SK-N-SH (cell line): ENCODE measurements at regions not wholly inside any gene's neighbourhood (a gene's known extent, or its start where the extent isn't known, plus 50 kb on each side); places are given as distances from the start of the nearest gene placed in this dataset.

ENCODE experiments used
- CTCF ChIA-PET: fragments of 300-600, 350-600 bp; formaldehyde crosslinking; extraction: SDS; loops from one replicate; lab custom pipeline; 2021; lab: Yijun Ruan, JAX
- POLR2A ChIA-PET: fragments of 350-600 bp; sonication (Branson Sonifier 250); formaldehyde crosslinking; extraction: SDS; loops from one replicate; lab custom pipeline; 2020; ENCODE audit warnings: antibody characterized with exemption, inconsistent platforms; lab: Yijun Ruan, JAX
- DNase-seq: peaks from one replicate; pipeline ENCODE4 v3.0.0; 2012
- H2AFZ ChIP-seq: fragments of 200-600 bp; sonication (generic); 2 replicates; pipeline ENCODE4 v1.8.1; 2016; ENCODE audit warnings: antibody characterized with exemption, mild to moderate bottlenecking, low read depth
- H3F3A ChIP-seq: fragments of 200-600 bp; sonication (generic); replicated peaks from 2 replicates; pipeline ENCODE3; 2016; ENCODE audit warnings: antibody characterized with exemption, mild to moderate bottlenecking; ENCODE audit not compliant: insufficient read depth
- H3K27ac ChIP-seq, 2 experiments: fragments of 200-500 bp in 1 of 2; fragments of 200-600 bp in 1 of 2; sonication (Bioruptor generic) in 1 of 2; sonication (generic), shearing (Covaris generic) in 1 of 2; 2 replicates each; pipeline versions ENCODE4 v1.5.1 to v1.6.1; 2014 to 2016; ENCODE audit warnings: low read depth in 2 of 2, inconsistent platforms in 1 of 2, low read length in 1 of 2, mild to moderate bottlenecking in 1 of 2, mixed read lengths in 1 of 2
- H3K27me3 ChIP-seq: fragments of 200-600 bp; sonication (generic), shearing (Covaris generic); 2 replicates; pipeline ENCODE4 v1.6.1; 2016; ENCODE audit warnings: mixed run types; ENCODE audit not compliant: insufficient read depth
- H3K36me3 ChIP-seq, 2 experiments: fragments of 200-500 bp in 1 of 2; fragments of 200-600 bp in 1 of 2; sonication (Bioruptor generic) in 1 of 2; sonication (generic) in 1 of 2; replicated peaks in 1 of 2; 2 replicates each; pipeline versions ENCODE3 to v1.5.1; 2014 to 2016; ENCODE audit warnings: low read length in 1 of 2, mild to moderate bottlenecking in 1 of 2; ENCODE audit not compliant: insufficient read depth in 2 of 2, control insufficient read depth in 1 of 2
- H3K4me1 ChIP-seq, 2 experiments: fragments of 200-500 bp in 1 of 2; fragments of 200-600 bp in 1 of 2; sonication (Bioruptor generic) in 1 of 2; sonication (generic), shearing (Covaris generic) in 1 of 2; 2 replicates each; pipeline versions ENCODE4 v1.5.1 to v1.6.1; 2014 to 2016; ENCODE audit warnings: low read depth in 1 of 2, low read length in 1 of 2, mixed run types in 1 of 2; ENCODE audit not compliant: insufficient read depth in 2 of 2, control insufficient read depth in 1 of 2
- H3K4me2 ChIP-seq: fragments of 200-600 bp; sonication (generic), shearing (Covaris generic); 2 replicates; pipeline ENCODE4 v1.6.1; 2017; ENCODE audit warnings: mixed run types
- H3K4me3 ChIP-seq, 2 experiments: fragments of 200-500 bp in 1 of 2; fragments of 200-600 bp in 1 of 2; sonication (Bioruptor generic) in 1 of 2; sonication (generic), shearing (Covaris generic) in 1 of 2; 2 replicates each; pipeline versions ENCODE4 v1.5.1 to v1.8.1; 2014 to 2016; ENCODE audit warnings: low read depth in 2 of 2, inconsistent platforms in 1 of 2, low read length in 1 of 2, mild to moderate bottlenecking in 1 of 2, mixed read lengths in 1 of 2, moderate library complexity in 1 of 2
- H3K79me2 ChIP-seq: fragments of 200-600 bp; sonication (generic); 2 replicates; pipeline ENCODE4 v1.8.1; 2017; ENCODE audit warnings: mild to moderate bottlenecking; ENCODE audit not compliant: insufficient read depth
- H3K9ac ChIP-seq: fragments of 200-600 bp; sonication (generic); 2 replicates; pipeline ENCODE4 v1.6.1; 2017; ENCODE audit warnings: mixed run types
- H3K9me2 ChIP-seq: fragments of 200-600 bp; sonication (generic); 2 replicates; pipeline ENCODE4 v1.6.1; 2017; ENCODE audit warnings: mixed run types
- H3K9me3 ChIP-seq: fragments of 200-600 bp; sonication (generic); 2 replicates; pipeline ENCODE4 v1.6.1; 2017; ENCODE audit warnings: mixed run types, mild to moderate bottlenecking, moderate library complexity
- H4K20me1 ChIP-seq: fragments of 200-600 bp; sonication (generic); 2 replicates; pipeline ENCODE4 v1.6.1; 2017; ENCODE audit warnings: mild to moderate bottlenecking, mixed run types; ENCODE audit not compliant: insufficient read depth
- CHD2 ChIP-seq: fragments of 150-350 bp; IDR thresholded peaks from 2 replicates; pipeline ENCODE4 v1.6.1; 2018; ENCODE audit warnings: low read length; ENCODE audit not compliant: partially characterized antibody
- FOXM1 ChIP-seq: IDR thresholded peaks from 2 replicates; pipeline ENCODE4 v1.4.0; 2012; ENCODE audit warnings: low read depth, mild to moderate bottlenecking
- MAX ChIP-seq: IDR thresholded peaks from 2 replicates; pipeline ENCODE4 v1.4.0; 2012; ENCODE audit warnings: low read depth
- NRF1 ChIP-seq: IDR thresholded peaks from 2 replicates; pipeline ENCODE4 v1.6.1; 2012; ENCODE audit warnings: low read depth, mild to moderate bottlenecking, low read length
- PBX3 ChIP-seq: IDR thresholded peaks from 2 replicates; pipeline ENCODE4; 2012
- POLR2AphosphoS5 ChIP-seq: IDR thresholded peaks from 2 replicates; pipeline ENCODE4 v1.6.1; 2012; ENCODE audit warnings: low read depth, low read length
- RAD21 ChIP-seq: IDR thresholded peaks from 2 replicates; pipeline ENCODE4 v1.6.1; 2012; ENCODE audit warnings: mild to moderate bottlenecking, low read length
- REST ChIP-seq: IDR thresholded peaks from 2 replicates; pipeline ENCODE4 v1.6.1; 2012; ENCODE audit warnings: mild to moderate bottlenecking, low read depth, low read length, moderate library complexity
- RFX5 ChIP-seq: IDR thresholded peaks from 2 replicates; pipeline ENCODE4 v1.6.1; 2012; ENCODE audit warnings: mild to moderate bottlenecking, improper control_type of control experiment, low read length
- SIN3A ChIP-seq: IDR thresholded peaks from 2 replicates; pipeline ENCODE4 v1.6.1; 2012; ENCODE audit warnings: low read depth, mild to moderate bottlenecking, low read length, moderate library complexity, borderline replicate concordance
- SMC3 ChIP-seq: IDR thresholded peaks from 2 replicates; pipeline ENCODE4 v1.6.1; 2012; ENCODE audit warnings: low read depth, low read length, improper control_type of control experiment
- TEAD4 ChIP-seq: IDR thresholded peaks from 2 replicates; pipeline ENCODE4 v1.4.0; 2012; ENCODE audit warnings: mild to moderate bottlenecking, borderline replicate concordance; ENCODE audit not compliant: insufficient read depth
- USF1 ChIP-seq: IDR thresholded peaks from 2 replicates; pipeline ENCODE4 v1.4.0; 2012; ENCODE audit warnings: low read depth, borderline replicate concordance
- WGBS: methylation state at CpG from one replicate; pipeline ENCODE4 v1.1.6; 2017; ENCODE audit warnings: low lambda C conversion rate; 5-methylcytosine and 5-hydroxymethylcytosine counted together

GRCh38 chr3:13199006-13199776 is 126.0 kb upstream of the IQSEC1 start:
- 78% methylated on average over 16 of the region's 25 CpGs for WGBS
- TF ChIP-seq NRF1 (no peak), REST (no peak), RAD21 (no peak), MAX (no peak), SIN3A (no peak), TEAD4 (no peak), CHD2 (no peak), SMC3 (no peak), RFX5 (no peak), POLR2AphosphoS5 (no peak), USF1 (no peak), PBX3 (no peak), FOXM1 (no peak)
- Histone ChIP-seq H3K4me2 (no peak overlapping the region), H3K9me3 (no peaks in the 10 kb centered on the region), H3K4me3 (no peak overlapping the region), H3K27me3 (no peaks in the 10 kb centered on the region; the same call in 1 of the 2 replicates), H3K9me2 (no peaks in the 10 kb centered on the region), H2AFZ (no peak overlapping the region), H3K36me3 (no peaks in the 10 kb centered on the region), H3K27ac (no peak overlapping the region), H3F3A (no peaks in the 10 kb centered on the region), H3K9ac (no peak overlapping the region), H4K20me1 (no peaks in the 10 kb centered on the region), H3K79me2 (no peaks in the 10 kb centered on the region), H3K4me1 (peaks cover 0 to 3% of the 10 kb centered on the region in 2 experiments; a peak in 1 of 4 replicates)
- no peak for DNase-seq
- ChIA-PET POLR2A (interaction anchor here (0.6 kb wide), 1 partner anchor 25 kb away, joined by 3 read pairs; no protein-coding TSS in a partner anchor), CTCF (interaction anchor here (0.7 to 1.6 kb wide), 5 partner anchors 15 to 451 kb away, joined by 3 to 4 read pairs (median 4); no protein-coding TSS in a partner anchor)
